NCI-H2196 treated with DMSO at 0.1 percent for 48 hours (cell line): ENCODE measurements at regions not wholly inside any gene's neighbourhood (a gene's known extent, or its start where the extent isn't known, plus 50 kb on each side); places are given as distances from the start of the nearest gene placed in this dataset.

ENCODE experiments used
- DNase-seq: peaks from one replicate; lab custom pipeline; 2025; ENCODE audit not compliant: unreplicated experiment; lab: John Stamatoyannopoulos, UW

DNA sequence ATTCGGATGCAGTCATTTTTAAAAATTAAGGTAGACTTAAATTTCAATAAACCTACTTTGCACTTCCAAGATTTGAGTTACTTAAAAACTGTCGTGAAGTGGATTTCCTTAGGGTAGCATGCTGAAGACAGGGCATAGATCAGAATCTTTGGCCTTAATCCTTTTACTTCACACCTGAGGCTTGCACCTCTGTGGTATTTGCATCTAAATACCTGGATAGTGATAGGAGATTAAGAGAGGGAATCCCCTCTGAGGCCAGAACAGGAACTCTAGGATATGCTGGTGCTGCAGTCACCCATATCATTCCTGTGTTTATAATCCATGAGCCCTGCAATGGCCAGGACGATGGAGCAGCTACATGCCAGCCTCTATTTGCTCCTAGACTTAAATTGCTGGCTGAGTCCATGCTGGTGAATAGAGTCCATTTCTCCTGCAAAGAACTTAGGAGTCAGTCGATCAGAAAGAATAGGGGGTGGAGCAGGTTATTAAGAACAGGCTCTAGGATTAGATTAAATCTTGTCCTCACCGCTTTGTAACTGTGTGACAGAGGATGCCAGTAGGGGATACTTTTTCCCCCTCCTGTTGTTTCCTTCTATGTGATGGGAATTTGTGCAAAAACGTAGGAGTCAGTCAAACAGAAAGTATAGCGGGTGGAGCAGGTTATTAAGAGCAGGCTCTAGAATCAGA is 333.6 kb downstream of the DUSP10 start:
- no peak for DNase-seq

DNA sequence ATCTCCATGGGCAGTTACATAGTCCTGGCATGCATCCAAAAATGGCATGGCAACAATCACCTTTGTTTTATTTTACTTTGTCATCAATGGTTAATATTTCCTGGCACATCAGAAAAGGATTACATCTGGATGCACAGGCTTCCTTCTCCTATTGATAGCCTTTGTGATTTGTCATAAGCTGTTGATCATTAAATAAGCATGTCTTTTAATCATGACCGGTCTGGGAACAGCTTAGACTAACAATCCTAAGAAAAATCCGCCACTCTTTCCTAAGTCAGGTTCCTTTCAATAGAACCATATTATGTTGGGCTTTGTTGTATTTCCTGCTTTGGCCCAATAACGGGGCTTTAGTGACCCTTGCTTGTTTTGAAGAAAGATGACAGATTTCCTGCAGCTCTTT is 330.6 kb downstream of the DUSP10 start:
- no peak for DNase-seq

DNA sequence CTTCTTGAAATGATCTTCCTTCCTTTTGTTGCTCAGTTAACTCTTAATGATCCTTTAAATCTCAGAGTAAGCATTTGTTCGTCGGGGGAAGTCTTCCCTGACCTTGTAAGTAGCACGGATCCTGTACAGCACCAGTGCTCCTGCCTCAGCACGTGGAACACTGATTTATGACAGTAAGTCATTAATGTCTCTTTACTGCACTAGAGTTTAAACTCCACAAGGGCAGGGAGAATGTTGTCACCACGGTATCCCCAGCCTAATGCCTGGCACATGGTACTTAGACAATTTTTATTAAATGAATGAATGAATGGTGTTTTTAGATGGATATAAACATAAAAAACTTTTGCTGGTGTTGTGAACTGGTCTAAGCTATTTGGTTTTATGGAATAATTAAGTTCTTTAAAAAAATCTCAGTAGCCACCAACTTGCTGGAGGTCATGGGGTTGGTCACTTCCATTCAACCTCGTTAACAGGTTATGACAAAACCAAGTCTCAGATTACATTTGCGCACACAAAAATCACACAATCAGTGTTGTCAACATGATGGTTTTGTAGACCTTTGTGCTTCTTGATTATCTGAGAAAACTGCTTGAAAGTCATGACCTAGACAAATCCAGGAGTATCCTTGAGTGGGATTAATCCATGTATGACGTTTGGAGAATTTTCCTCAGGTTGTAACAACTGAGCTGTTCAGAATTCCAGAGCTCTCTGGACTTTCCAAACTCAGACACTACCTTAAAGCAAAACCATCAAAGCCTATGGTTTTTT is 326.9 kb downstream of the DUSP10 start:
- no peak for DNase-seq

DNA sequence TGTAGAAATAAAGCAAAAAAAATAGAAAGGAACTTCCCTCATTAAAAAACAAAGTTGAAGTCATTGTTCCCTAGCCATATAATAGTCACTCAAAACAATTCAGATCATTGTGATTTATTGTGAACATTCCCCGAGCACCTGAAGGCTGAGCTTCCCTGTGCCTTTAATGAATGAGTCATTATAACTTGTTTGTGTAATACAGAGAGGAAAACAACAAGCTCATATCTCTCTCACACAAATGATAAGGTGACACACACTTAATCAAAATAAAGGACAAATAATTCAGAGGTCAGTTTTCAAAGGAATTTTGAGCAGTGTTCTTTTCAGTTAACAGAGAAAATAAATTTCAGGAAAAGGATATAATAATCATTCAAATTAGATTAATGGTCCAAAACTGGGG is 326.2 kb downstream of the DUSP10 start:
- DNase-seq, result no peak

DNA sequence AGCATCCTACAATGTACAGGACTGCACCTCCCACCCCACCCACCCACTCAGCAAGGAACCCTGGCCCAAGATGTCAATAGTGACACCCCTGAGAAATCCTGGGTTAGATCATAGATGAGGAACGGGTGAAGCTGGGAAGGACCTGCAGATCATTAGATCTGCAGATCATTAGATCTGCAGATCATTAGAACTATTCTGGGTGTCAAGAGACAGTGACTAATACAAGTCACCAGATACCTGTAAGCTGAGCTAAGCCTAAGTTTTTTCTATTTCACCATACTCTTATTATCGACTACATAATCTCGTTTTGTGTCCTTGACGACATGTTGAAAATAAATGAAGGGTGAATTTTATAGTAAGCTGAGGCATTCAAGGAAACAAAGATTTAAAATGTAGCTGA is 325.7 kb downstream of the DUSP10 start:
- DNase-seq, result no peak

DNA sequence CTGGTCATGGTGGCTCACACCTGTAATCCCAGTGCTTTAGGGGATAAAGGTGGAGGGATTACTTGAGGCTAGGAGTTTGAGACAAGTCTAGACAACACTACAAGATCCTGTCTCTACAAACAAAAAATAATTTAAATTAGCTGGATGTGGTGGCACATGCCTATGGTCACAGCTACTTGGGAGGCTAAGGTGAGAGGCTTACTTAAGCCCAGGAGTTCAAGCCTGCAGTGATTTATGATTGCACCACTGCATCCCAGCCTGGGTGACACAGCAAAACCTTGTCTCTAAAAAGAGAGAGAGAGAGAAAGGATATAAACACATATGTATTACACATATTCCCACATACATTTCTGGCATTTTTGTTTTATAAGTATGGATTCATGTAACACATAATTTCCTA is 325.2 kb downstream of the DUSP10 start:
- DNase-seq, result no peak

DNA sequence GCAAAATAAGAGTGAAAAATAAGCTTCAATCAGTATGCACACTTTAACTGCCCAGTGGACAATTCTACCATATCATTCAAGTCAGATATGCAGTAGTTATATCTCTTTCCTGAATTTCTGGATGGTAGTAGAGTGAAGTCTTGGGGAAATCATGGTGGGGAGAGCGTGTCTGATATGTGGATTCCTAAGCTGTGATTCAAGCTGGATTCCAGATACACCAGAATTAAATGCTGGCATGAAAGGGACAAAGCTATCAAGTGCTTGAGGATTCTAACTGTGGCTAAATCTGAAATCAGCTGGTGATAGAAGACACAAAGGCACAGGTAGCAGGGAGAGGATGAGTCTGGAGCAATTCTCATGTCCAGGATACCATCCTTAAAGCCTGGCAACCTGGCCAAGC is 323.5 kb downstream of the DUSP10 start:
- DNase-seq, result no peak

DNA sequence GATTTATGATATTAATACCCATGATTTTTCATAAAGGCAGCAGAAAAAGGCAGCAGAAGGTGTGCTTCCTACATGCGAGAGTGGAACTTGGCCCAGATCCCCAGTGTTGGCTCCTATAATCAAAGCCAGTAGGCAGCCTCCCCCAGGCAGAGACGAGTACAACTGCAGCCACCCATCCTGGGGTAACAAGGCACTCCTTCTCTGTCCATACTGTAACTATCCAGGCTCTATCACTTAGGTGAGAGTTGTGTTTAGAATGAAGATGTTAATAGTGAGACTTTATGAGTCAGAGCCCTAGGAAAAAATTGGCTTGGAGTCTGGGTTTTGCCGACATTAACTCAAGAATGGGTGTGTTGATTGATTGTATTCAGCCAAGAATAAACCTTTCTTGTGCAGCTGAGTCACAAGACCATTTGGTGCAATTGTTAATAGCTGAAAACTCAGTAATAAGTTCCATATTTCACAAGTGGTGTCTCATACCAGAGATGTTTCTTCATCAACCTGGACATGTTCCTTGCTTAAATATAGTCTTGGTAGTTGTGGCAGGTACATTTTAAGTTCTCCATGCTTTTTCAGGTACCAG is 322.3 kb downstream of the DUSP10 start:
- DNase-seq, result no peak

DNA sequence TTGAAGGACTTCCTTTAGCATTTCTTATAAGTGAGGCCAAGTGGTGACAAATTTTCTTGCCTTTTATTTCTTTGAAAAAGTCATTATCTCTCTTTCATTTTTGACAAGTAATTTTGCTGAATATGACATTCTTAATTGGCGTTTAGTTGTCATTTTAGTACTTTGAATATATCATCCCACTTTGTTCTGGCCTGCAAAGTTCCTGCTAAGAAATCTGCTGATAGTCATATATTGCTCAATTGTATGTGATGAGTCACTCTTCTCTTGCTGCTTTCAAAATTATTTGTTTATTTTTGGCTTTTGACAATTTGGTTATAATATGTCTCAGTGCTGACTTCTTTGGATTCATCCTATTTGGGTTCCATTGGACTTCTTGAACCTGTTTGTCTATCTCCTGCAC is 312.6 kb downstream of the DUSP10 start:
- no peak for DNase-seq

DNA sequence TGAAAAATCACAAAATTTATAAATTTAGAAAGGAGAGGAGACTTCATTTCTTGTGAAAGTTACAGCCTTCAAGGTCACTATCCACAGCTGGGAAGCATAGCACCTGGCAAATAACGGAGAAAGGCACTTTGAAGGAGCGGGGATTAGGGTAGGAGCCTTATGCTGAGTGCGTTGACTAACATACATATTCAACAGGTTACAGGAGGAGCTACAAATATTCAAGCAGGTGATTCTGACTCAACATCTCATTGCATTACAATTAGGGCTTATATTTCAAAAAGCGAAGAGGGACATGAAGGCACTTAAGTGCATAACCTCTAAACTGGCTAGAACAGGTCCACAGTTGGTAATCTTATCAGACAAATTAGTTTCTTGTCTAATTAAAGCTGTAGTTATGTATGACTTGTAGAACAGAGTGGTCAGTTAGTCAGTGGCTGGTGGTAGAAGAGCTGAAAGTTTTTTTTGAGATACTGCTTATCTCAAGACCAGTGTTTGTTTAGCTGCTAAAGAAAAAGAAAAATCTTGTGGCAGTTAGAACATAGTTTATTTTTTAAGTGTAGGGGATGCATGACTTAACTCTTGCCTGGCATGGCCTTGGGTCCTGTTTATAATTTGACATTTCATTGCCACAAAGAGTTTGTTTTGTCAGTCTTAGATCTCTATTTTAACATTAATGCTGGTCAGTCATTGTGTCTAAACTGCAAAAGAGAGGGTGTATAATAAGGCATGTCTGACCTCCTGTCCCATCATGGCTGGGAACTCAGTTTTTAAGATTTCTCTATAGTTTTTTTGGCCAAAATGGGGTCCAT is 311.5 kb downstream of the DUSP10 start:
- no peak for DNase-seq

DNA sequence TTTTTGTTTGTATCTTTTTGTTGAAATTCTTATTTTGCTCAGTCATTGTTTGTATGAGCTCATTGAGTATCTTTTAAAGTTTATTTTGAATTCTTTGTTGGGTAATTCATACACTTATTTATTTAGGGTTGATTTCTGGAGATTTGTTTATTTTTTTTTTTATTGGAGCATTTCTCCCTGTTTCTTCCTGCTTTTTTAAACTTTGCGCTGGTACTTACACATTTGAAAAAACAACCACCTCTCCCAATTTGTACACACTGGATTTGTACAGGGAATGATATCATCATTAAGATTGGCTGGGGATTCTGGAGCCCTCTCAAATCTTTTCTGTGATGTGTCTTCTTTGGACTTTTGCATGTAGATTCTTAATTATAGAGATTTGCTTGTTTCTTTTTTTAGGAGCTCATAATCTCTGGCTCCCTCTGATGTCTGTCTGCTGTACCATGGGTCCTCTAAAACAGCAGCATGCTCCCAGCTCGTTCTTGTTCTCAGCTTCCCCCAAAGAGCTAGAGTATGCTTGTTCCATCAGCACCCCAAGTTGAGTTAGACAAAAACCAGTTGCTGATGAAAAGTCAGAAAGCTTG is 310.7 kb downstream of the DUSP10 start:
- DNase-seq, result no peak

DNA sequence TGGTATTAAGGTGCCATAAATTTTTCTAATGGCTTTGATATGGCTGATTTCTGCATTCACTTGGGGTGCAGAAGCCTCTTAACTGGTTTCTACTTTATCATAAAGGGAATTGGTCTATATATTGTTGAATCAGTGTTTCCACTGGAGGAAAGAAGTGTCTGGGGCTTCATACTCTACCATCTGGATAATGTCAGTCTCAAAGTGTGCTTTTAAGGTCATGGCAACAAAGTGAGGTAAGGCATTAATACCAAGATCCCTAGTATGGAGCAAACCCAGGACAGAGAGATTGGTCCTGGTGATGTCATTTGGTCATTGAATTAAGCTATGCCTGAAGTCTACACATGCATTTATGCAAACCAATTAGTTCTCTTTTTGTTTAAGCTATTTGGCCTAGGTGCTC is 309.9 kb downstream of the DUSP10 start:
- no peak for DNase-seq

DNA sequence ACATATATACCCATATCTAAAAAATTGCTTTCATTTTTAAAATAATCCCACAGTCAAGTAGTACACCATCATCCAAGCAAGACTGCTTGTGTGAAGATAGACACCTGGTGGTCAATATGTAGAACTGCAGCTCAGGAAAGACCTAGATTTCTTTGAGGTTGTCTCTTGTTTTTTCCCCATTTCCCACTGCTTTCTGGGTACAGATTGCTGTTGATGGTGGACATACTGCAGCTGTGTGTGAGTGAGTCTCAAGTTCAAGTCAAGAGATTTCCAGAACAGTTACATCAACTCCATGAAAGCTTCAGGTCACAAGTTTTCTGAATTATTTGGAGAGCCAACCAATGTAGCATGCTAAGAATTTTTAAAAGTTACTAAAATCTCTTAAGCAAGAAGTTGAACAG is 306.4 kb downstream of the DUSP10 start:
- DNase-seq, result peak; percentile 11

DNA sequence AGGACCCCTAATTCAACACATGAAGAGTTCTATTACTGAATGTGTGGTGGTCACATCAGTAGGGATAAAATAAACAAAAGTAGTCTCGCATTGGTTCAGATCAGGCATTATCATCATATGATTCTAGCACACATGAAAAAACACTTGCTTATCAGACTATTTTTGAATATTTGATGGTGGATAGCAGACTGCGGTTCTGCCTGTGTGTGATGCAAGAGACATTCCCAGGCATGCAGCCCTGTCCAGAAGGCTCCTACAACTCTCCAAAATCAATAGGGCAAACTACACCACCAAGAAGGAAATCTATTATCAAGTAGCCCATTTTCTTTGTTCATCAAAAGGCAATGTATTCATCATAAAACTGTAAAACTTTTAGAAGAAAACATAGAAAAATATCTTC is 304.7 kb downstream of the DUSP10 start:
- no peak for DNase-seq

DNA sequence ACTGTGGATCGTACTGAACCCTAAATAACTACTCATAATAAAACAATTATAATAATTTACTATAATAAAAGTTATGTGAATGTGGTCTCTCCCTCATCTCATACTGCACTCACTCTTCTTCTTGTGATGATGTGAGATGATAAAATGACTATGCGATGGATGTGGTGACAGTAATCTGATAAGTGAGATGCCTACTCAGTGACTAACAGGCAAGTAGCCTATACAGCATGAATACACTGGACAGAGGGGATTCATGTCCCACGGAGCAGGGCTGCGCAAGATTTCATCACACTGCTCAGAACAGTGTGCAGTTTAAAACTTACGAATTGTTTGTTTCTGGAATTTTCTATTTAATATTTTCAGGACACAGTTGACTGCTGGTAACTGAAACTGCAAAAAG is 304.0 kb downstream of the DUSP10 start:
- no peak for DNase-seq

DNA sequence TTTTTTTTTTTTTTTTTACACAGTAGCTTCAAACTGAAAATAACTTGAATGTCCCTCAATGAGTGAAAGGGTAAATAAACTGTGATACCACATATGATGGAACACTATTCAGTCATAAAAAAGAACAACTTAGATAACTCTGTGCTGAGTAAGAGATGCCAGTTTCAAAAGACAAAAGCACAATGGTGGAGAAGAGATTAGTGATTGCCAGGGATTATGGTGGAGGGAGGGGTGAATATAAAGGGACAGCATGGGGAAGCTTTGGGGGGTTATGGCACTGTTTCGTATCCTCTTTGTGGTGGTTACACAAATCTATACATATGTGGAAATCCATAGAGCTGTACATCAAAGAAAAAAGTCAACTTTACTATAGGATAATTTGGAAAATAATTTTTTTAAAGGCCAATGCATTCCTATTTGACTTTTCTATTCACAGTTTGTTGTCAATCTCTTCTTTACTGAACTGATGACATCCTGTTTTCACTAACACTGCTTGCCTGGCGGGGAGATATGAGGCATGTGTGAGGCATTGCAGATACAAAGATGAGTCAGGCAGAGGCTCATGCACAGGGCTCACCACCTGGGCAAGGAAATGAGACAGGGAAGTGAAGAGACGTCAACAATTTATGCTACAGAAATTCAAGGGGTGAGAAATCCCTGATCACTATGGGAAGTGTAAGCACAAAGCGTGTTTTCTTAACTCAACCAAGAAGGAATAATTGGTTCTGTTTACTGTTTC is 302.7 kb downstream of the DUSP10 start:
- DNase-seq, result no peak

DNA sequence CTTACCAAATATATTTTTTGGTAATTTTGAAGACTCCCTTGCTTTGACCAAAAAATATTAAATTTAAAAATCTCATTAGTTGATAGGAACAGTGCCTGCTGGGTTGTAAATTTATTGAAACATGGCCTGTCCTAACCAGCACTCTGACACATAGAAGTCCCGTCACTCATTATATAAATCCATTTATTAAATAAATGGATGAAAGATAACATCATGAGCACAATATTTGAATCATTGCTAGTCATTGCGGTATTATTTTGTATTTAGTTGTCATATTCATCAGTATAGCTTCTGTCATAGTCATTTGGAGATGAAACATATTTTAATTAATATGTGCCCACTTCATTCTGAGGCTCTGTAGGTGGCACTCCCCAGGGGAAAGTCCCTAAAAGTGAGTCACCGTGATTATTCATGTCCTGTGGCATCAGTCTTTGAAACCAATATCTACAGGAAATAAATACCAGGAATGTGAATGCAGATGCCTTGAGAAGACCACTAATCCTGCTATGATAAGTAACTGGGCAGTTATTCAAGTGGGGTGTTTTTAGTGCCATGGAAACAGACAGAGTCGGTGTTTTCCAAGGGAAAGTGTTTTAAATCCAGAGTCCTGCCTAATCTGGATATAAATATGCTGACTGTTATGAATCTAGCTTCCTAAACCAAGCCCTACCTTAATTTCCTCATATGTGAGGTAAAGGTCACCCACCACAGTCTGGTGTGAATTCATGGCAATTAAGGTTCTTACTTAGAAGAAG is 302.0 kb downstream of the DUSP10 start:
- DNase-seq, result no peak

DNA sequence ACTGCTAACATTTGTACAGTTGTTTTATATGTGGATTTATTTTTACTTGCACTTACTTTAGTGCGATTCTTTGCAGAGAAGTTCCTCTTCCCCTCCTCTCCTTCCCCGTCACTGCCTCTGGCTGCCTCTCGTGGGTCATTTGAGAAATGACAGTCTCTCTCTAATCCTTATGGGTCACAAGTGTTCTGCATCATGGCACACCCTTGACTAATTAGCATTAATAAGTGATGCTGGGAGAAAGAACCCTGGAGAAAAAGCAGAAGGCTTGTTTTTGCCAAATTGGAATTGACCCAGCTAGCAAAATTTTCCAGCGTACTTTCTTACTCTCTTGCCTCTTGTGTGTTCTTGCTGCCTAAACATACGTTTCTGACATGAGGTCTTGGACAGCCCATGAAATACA is 301.2 kb downstream of the DUSP10 start:
- DNase-seq, result no peak

DNA sequence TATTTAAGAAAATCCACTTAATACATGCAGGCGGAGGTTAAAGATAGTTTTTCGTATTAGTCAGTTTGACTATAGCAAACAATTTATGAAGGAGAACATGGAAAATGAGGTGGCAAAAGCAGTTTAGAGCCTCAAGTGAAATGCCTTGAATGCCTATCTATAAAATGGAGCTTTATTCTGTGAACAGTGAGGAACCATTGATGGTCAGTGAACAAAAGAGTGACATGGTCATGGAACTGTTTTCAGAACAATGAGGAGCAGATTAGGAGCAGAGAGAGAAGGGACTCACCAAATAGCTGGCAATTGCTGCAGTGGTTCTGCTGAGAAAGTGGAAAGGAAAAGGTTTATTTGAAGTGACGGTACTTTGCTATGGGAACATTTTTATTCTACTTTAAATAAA is 299.8 kb downstream of the DUSP10 start:
- no peak for DNase-seq

DNA sequence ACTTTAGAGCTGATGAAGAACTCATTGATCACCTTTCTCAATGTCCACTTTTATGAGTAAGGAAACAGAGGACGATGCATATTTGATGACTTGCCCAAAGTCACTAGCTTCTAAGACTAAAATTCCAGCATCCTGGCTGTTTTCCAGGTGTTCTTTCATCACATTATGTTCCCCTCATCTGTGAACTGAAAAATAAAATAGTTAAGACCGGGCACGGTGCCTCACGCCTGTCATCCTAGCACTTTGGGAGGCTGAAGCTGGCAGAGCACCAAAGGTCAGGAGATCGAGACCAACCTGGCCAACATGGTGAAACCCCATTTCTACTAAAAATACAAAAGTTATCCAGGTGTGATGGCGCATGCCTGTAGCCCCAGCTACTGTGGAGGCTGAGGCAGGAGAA is 297.5 kb downstream of the DUSP10 start:
- DNase-seq, result no peak
